H9 (cell line): ENCODE measurements at regions not wholly inside any gene's neighbourhood (a gene's known extent, or its start where the extent isn't known, plus 50 kb on each side); places are given as distances from the start of the nearest gene placed in this dataset.

Source experiments
- DNase-seq: peaks from one replicate; pipeline ENCODE4 v3.0.0-alpha.2; 2017
- H2AFZ ChIP-seq: one replicate; pipeline ENCODE4 v1.6.1; 2013; ENCODE audit warnings: mild to moderate bottlenecking, low read length, control low read depth, moderate library complexity
- H2AK5ac ChIP-seq: 2 replicates; pipeline ENCODE4 v1.6.1; 2013; ENCODE audit warnings: low read length, control low read depth, mixed read lengths; ENCODE audit not compliant: insufficient read length
- H2BK120ac ChIP-seq: one replicate; pipeline ENCODE4 v1.6.1; 2013; ENCODE audit warnings: low read depth, mild to moderate bottlenecking, low read length, control low read depth, inconsistent platforms; ENCODE audit not compliant: poor library complexity, severe bottlenecking
- H2BK12ac ChIP-seq: 2 replicates; pipeline ENCODE4 v1.6.1; 2013; ENCODE audit warnings: low read length, control low read depth, mixed read lengths, low read depth; ENCODE audit not compliant: insufficient read length
- H2BK15ac ChIP-seq: 2 replicates; pipeline ENCODE4 v1.6.1; 2013; ENCODE audit warnings: low read depth, low read length, control low read depth
- H2BK20ac ChIP-seq: one replicate; pipeline ENCODE4 v1.6.1; 2013; ENCODE audit warnings: low read depth, mild to moderate bottlenecking, low read length, control low read depth, inconsistent platforms; ENCODE audit not compliant: poor library complexity, severe bottlenecking
- H2BK5ac ChIP-seq: 2 replicates; pipeline ENCODE4 v1.6.1; 2013; ENCODE audit warnings: low read length, control low read depth, mixed read lengths; ENCODE audit not compliant: insufficient read length
- H3K14ac ChIP-seq: 2 replicates; pipeline ENCODE4 v1.6.1; 2013; ENCODE audit warnings: low read length, control low read depth; ENCODE audit not compliant: insufficient read depth
- H3K18ac ChIP-seq: 2 replicates; pipeline ENCODE4 v1.6.1; 2013; ENCODE audit warnings: low read depth, mild to moderate bottlenecking, mixed read lengths, low read length, control low read depth; ENCODE audit not compliant: insufficient read length
- H3K23ac ChIP-seq: 2 replicates; pipeline ENCODE4 v1.6.1; 2013; ENCODE audit warnings: low read length, control low read depth, mixed read lengths, low read depth; ENCODE audit not compliant: insufficient read length
- H3K23me2 ChIP-seq: 2 replicates; pipeline ENCODE4 v1.6.1; 2013; ENCODE audit warnings: low read depth, mild to moderate bottlenecking, mixed read lengths, low read length, control low read depth; ENCODE audit not compliant: insufficient read length, poor library complexity, severe bottlenecking
- H3K27ac ChIP-seq: 2 replicates; pipeline ENCODE4 v1.5.1; 2013; ENCODE audit warnings: low read length, control low read depth, mixed read lengths, low read depth; ENCODE audit not compliant: insufficient read length
- H3K27me3 ChIP-seq: 2 replicates; pipeline ENCODE4 v1.6.1; 2013; ENCODE audit warnings: low read length, control low read depth, inconsistent platforms; ENCODE audit not compliant: insufficient read depth
- H3K4ac ChIP-seq: 2 replicates; pipeline ENCODE4 v1.6.1; 2013; ENCODE audit warnings: low read depth, mild to moderate bottlenecking, control low read depth, inconsistent platforms, low read length, moderate library complexity
- H3K4me1 ChIP-seq: 2 replicates; pipeline ENCODE4 v1.6.1; 2013; ENCODE audit warnings: low read length, control low read depth, inconsistent platforms; ENCODE audit not compliant: insufficient read depth
- H3K4me2 ChIP-seq: 2 replicates; pipeline ENCODE4 v1.6.1; 2013; ENCODE audit warnings: low read length, control low read depth, mixed read lengths; ENCODE audit not compliant: insufficient read length, insufficient read depth
- H3K56ac ChIP-seq: 2 replicates; pipeline ENCODE4 v1.6.1; 2013; ENCODE audit warnings: low read depth, mild to moderate bottlenecking, mixed read lengths, low read length, control low read depth; ENCODE audit not compliant: insufficient read length
- H3K79me1 ChIP-seq: 2 replicates; pipeline ENCODE4 v1.6.1; 2013; ENCODE audit warnings: low read depth, mild to moderate bottlenecking, moderate library complexity, low read length, control low read depth, inconsistent platforms; ENCODE audit not compliant: insufficient read depth, poor library complexity, severe bottlenecking
- H3K79me2 ChIP-seq: 2 replicates; pipeline ENCODE4 v1.6.1; 2013; ENCODE audit warnings: low read length, control low read depth, inconsistent platforms; ENCODE audit not compliant: insufficient read depth
- H3K9ac ChIP-seq: 2 replicates; pipeline ENCODE4 v1.6.1; 2013; ENCODE audit warnings: low read length, control low read depth, mixed read lengths; ENCODE audit not compliant: insufficient read length; ENCODE audit errors: extremely low read depth
- H3K9me3 ChIP-seq: one replicate; pipeline ENCODE4 v1.6.1; 2013; ENCODE audit warnings: low read depth, low read length, inconsistent platforms; ENCODE audit not compliant: control insufficient read depth
- H3T11ph ChIP-seq: one replicate; pipeline ENCODE4 v1.6.1; 2013; ENCODE audit warnings: mild to moderate bottlenecking, low read length, control low read depth, inconsistent platforms
- H4K20me1 ChIP-seq: one replicate; pipeline ENCODE4 v1.6.1; 2013; ENCODE audit not compliant: control insufficient read depth, insufficient read length, insufficient read depth
- H4K5ac ChIP-seq: 2 replicates; pipeline ENCODE4 v1.6.1; 2013; ENCODE audit warnings: low read depth, mild to moderate bottlenecking, mixed read lengths, low read length, control low read depth; ENCODE audit not compliant: insufficient read length
- H4K8ac ChIP-seq: replicated peaks from 2 replicates; pipeline ENCODE4 v1.6.1; 2013; ENCODE audit warnings: low read length, control low read depth, mixed read lengths, low read depth; ENCODE audit not compliant: insufficient read length
- H4K91ac ChIP-seq: 2 replicates; pipeline ENCODE4 v1.6.1; 2013; ENCODE audit warnings: low read depth, mild to moderate bottlenecking, moderate library complexity, mixed read lengths, low read length, control low read depth; ENCODE audit not compliant: insufficient read length
- H3K27ac Mint-ChIP-seq, 3 experiments: 2 replicates in 2 of 3; 3 replicates in 1 of 3; pipeline ENCODE4 v1.8.0; 2020 to 2021; ENCODE audit warnings: mixed read lengths in 3 of 3, mild to moderate bottlenecking in 1 of 3, moderate library complexity in 1 of 3
- H3K27me3 Mint-ChIP-seq: 2 replicates; pipeline ENCODE4 v1.8.0; 2021; ENCODE audit warnings: low read depth, mild to moderate bottlenecking, moderate library complexity, mixed read lengths
- H3K36me3 Mint-ChIP-seq, 3 experiments: 2 replicates in 2 of 3; 3 replicates in 1 of 3; pipeline ENCODE4 v1.8.0; 2020 to 2021; ENCODE audit warnings: low read depth in 3 of 3, mixed read lengths in 3 of 3; ENCODE audit not compliant: insufficient read depth in 1 of 3
- H3K4me1 Mint-ChIP-seq, 2 experiments: 2 replicates each; pipeline ENCODE4 v1.8.0; 2020; ENCODE audit warnings: mixed read lengths in 2 of 2
- H3K4me3 Mint-ChIP-seq, 2 experiments: 2 replicates in 1 of 2; 3 replicates in 1 of 2; pipeline ENCODE4 v1.8.0; 2020 to 2021; ENCODE audit warnings: mild to moderate bottlenecking in 2 of 2, mixed read lengths in 2 of 2, moderate library complexity in 1 of 2
- H3K9me3 Mint-ChIP-seq, 2 experiments: 2 replicates in 1 of 2; 3 replicates in 1 of 2; pipeline ENCODE4 v1.8.0; 2020; ENCODE audit warnings: mild to moderate bottlenecking in 2 of 2, mixed read lengths in 2 of 2, moderate library complexity in 1 of 2
- CTCF ChIP-seq: fragments of 200-600 bp; sonication (generic); conservative IDR thresholded peaks from 3 replicates; pipeline ENCODE4 v1.8.0; 2021; ENCODE audit warnings: antibody characterized with exemption, mild to moderate bottlenecking
- WGBS: extraction: QIAGEN DNeasy Blood & Tissue Kit; methylation state at CpG from one replicate; pipeline ENCODE4 v1.1.7; 2013; ENCODE audit warnings: missing lambda C conversion rate, low lambda C conversion rate, mixed read lengths; ENCODE audit not compliant: insufficient read length; ENCODE audit errors: extremely low coverage; 5-methylcytosine and 5-hydroxymethylcytosine counted together

GRCh38 chr4:29289118-29289517 lies 1431.1 kb upstream of the PCDH7 start:
- H3K27me3 Mint-ChIP-seq, result no peaks in the 10 kb centered on the region
- no CpG with 5 or more reads among the region's 1 CpG for WGBS
- no peaks in the 10 kb centered on the region for H3K4me1 ChIP-seq

More at GRCh38 chr4:29289118-29289517, 1431.1 kb upstream of the PCDH7 start:
- Histone ChIP-seq H3K79me1 (no peaks in the 10 kb centered on the region), H4K5ac (no peak overlapping the region), H4K91ac (no peak overlapping the region), H3K14ac (no peak overlapping the region), H3K27ac (no peak overlapping the region), H3K27me3 (no peaks in the 10 kb centered on the region), H2BK120ac (no peak overlapping the region), H3K9ac (no peak overlapping the region), H4K8ac (no peak overlapping the region), H2AK5ac (no peak overlapping the region), H2BK5ac (no peak overlapping the region), H2AFZ (no peak overlapping the region), H2BK15ac (no peak overlapping the region), H3K79me2 (no peaks in the 10 kb centered on the region), H2BK12ac (no peak overlapping the region), H3K9me3 (no peaks in the 10 kb centered on the region), H3K4ac (no peak overlapping the region), H3K23me2 (no peaks in the 10 kb centered on the region), H3T11ph (no peak overlapping the region), H4K20me1 (no peaks in the 10 kb centered on the region), H3K56ac (no peak overlapping the region), H2BK20ac (no peak overlapping the region), H3K4me2 (no peak overlapping the region), H3K18ac (no peak overlapping the region), H3K23ac (no peak overlapping the region)
- no peak overlapping the region for H3K27ac Mint-ChIP-seq
- DNase-seq, result no peak
- no peak for TF ChIP-seq CTCF
- no peak overlapping the region for H3K4me3 Mint-ChIP-seq
- H3K9me3 Mint-ChIP-seq, result 0 out of 5 replicates have a peak, but pooled peaks cover 2 to 3% of the 10 kb centered on the region in 2 experiments
- peaks cover 0 to 2% of the 10 kb centered on the region in 2 experiments; a peak in 1 of 4 replicates for H3K4me1 Mint-ChIP-seq
- no peaks in the 10 kb centered on the region for H3K36me3 Mint-ChIP-seq
